ENCODE measurements at regions not wholly inside any gene's neighbourhood (a gene's known extent, or its start where the extent isn't known, plus 50 kb on each side); places are given as distances from the start of the nearest gene placed in this dataset.

GRCh38 chr7:101731502-101732084, 85.8 kb upstream of the CUX1 start:
- no peak overlapping the region for H3K27ac Mint-ChIP-seq (ENCODE audit: unreplicated experiment)
- CTCF ChIA-PET: interaction anchor here (0.6 kb wide), 1 partner anchor 16 kb away, joined by 4 read pairs; no protein-coding TSS in a partner anchor
- H3K4me1 Mint-ChIP-seq (ENCODE audit: low read depth, unreplicated experiment): no peaks in the 10 kb centered on the region
- no peak for TF ChIP-seq CTCF (IDR thresholded peaks at IDR 0.05; ENCODE audit: unreplicated experiment)
- no peak for DNase-seq
- H3K36me3 Mint-ChIP-seq (ENCODE audit: insufficient read depth, unreplicated experiment): no peaks in the 10 kb centered on the region
- intact Hi-C loops (cut with micrococcal nuclease; ENCODE audit: unreplicated experiment): no loop called here
- H3K27me3 Mint-ChIP-seq (ENCODE audit: unreplicated experiment): no peaks in the 10 kb centered on the region
- no TSS peak for BruUV-seq (replicated peaks)
- no peaks in the 10 kb centered on the region for H3K9me3 Mint-ChIP-seq (ENCODE audit: low read depth, unreplicated experiment)
- no peak overlapping the region for H3K4me3 Mint-ChIP-seq (ENCODE audit: low read depth, unreplicated experiment)

GRCh38 chr7:101733713-101734475, 83.5 kb upstream of the CUX1 start:
- Mint-ChIP-seq H3K27ac (ENCODE audit: unreplicated experiment) (no peak overlapping the region), H3K4me1 (ENCODE audit: low read depth, unreplicated experiment) (no peaks in the 10 kb centered on the region), H3K9me3 (ENCODE audit: low read depth, unreplicated experiment) (no peaks in the 10 kb centered on the region), H3K36me3 (ENCODE audit: insufficient read depth, unreplicated experiment) (no peaks in the 10 kb centered on the region), H3K4me3 (ENCODE audit: low read depth, unreplicated experiment) (no peak overlapping the region), H3K27me3 (ENCODE audit: unreplicated experiment) (no peaks in the 10 kb centered on the region)
- no peak for TF ChIP-seq CTCF (IDR thresholded peaks at IDR 0.05; ENCODE audit: unreplicated experiment)
- intact Hi-C loops (cut with micrococcal nuclease; ENCODE audit: unreplicated experiment): no loop called here
- BruUV-seq (replicated peaks): no TSS peak
- CTCF ChIA-PET: no interaction called here
- peak; percentile 20 for DNase-seq

GRCh38 chr7:101736084-101736483, 81.3 kb upstream of the CUX1 start:
- Mint-ChIP-seq H3K27ac (ENCODE audit: unreplicated experiment) (no peak overlapping the region), H3K9me3 (ENCODE audit: low read depth, unreplicated experiment) (no peaks in the 10 kb centered on the region), H3K27me3 (ENCODE audit: unreplicated experiment) (no peaks in the 10 kb centered on the region), H3K36me3 (ENCODE audit: insufficient read depth, unreplicated experiment) (no peaks in the 10 kb centered on the region), H3K4me3 (ENCODE audit: low read depth, unreplicated experiment) (no peak overlapping the region), H3K4me1 (ENCODE audit: low read depth, unreplicated experiment) (peaks cover 11% of the 10 kb centered on the region)
- DNase-seq: no peak
- intact Hi-C loops (cut with micrococcal nuclease; ENCODE audit: unreplicated experiment): no loop called here
- no peak for TF ChIP-seq CTCF (IDR thresholded peaks at IDR 0.05; ENCODE audit: unreplicated experiment)
- no TSS peak for BruUV-seq (replicated peaks)
- CTCF ChIA-PET: no interaction called here

- Mint-ChIP-seq H3K9me3 (ENCODE audit: low read depth, unreplicated experiment) (no peaks in the 10 kb centered on the region), H3K4me3 (ENCODE audit: low read depth, unreplicated experiment) (no peak overlapping the region), H3K36me3 (ENCODE audit: insufficient read depth, unreplicated experiment) (no peaks in the 10 kb centered on the region), H3K27ac (ENCODE audit: unreplicated experiment) (no peak overlapping the region), H3K27me3 (ENCODE audit: unreplicated experiment) (no peaks in the 10 kb centered on the region), H3K4me1 (ENCODE audit: low read depth, unreplicated experiment) (peaks cover 11% of the 10 kb centered on the region)
- no peak for TF ChIP-seq CTCF (IDR thresholded peaks at IDR 0.05; ENCODE audit: unreplicated experiment)
- no TSS peak for BruUV-seq (replicated peaks)
- CTCF ChIA-PET: interaction anchor here (0.6 kb wide), 1 partner anchor 19 kb away, joined by 3 read pairs; no protein-coding TSS in a partner anchor
- DNase-seq: peak; percentile 54
- intact Hi-C loops (cut with micrococcal nuclease; ENCODE audit: unreplicated experiment): loop anchor here (10.0 kb wide), 1 partner anchor 75 kb away; the partner anchor contains the start of gene CUX1
Measured at GRCh38 chr7:101739775-101740398, 77.5 kb upstream of the CUX1 start.

Data from Calu3 (cell line).